Neural cell (in vitro differentiated cells): ENCODE measurements at regions not wholly inside any gene's neighbourhood (a gene's known extent, or its start where the extent isn't known, plus 50 kb on each side); places are given as distances from the start of the nearest gene placed in this dataset.

Experiments
- H2AFZ ChIP-seq: fragments of 200-600, 300-800 bp; sonication (generic), shearing (Covaris generic); 2 replicates; pipeline ENCODE4 v1.6.0; 2014; ENCODE audit warnings: low read depth, mild to moderate bottlenecking, antibody characterized with exemption, low read length, moderate library complexity
- H3F3A ChIP-seq: fragments of 200-600 bp; shearing (Covaris generic); 2 replicates; pipeline ENCODE4 v1.6.1; 2016; ENCODE audit warnings: mild to moderate bottlenecking, moderate library complexity, mixed read lengths, antibody characterized with exemption, low read length; ENCODE audit not compliant: insufficient read depth, poor library complexity, severe bottlenecking
- H3K27ac ChIP-seq: fragments of 200-600, 300-800 bp; sonication (generic), shearing (Covaris generic); 2 replicates; pipeline ENCODE4 v1.5.1; 2014; ENCODE audit warnings: mild to moderate bottlenecking, low read length, moderate library complexity
- H3K27me3 ChIP-seq: fragments of 300-800, 200-600 bp; sonication (generic), shearing (Covaris generic); 2 replicates; pipeline ENCODE4 v1.6.0; 2014; ENCODE audit warnings: mild to moderate bottlenecking, low read depth, low read length, moderate library complexity; ENCODE audit not compliant: insufficient read depth
- H3K36me3 ChIP-seq: fragments of 300-800, 200-600 bp; sonication (generic), shearing (Covaris generic); 2 replicates; pipeline ENCODE4 v1.5.1; 2014; ENCODE audit warnings: mild to moderate bottlenecking, antibody characterized with exemption, low read length, moderate library complexity; ENCODE audit not compliant: insufficient read depth
- H3K4me2 ChIP-seq: fragments of 300-800, 200-600 bp; sonication (generic), shearing (Covaris generic); 2 replicates; pipeline ENCODE4 v1.6.0; 2014; ENCODE audit warnings: mild to moderate bottlenecking, low read length
- H3K4me3 ChIP-seq: fragments of 300-800, 200-600 bp; sonication (generic), shearing (Covaris generic); 2 replicates; pipeline ENCODE4 v1.5.1; 2014; ENCODE audit warnings: mild to moderate bottlenecking, low read length, moderate library complexity
- H3K79me2 ChIP-seq: fragments of 200-600 bp; shearing (Covaris generic); replicated peaks from 2 replicates; pipeline ENCODE4 v1.6.0; 2014; ENCODE audit warnings: mild to moderate bottlenecking, low read length, moderate library complexity; ENCODE audit not compliant: insufficient read depth
- H3K9ac ChIP-seq: fragments of 300-800, 200-600 bp; sonication (generic), shearing (Covaris generic); 2 replicates; pipeline ENCODE4 v1.6.1; 2016; ENCODE audit warnings: mild to moderate bottlenecking, low read length, mixed read lengths
- H3K9me2 ChIP-seq: fragments of 200-600 bp; shearing (Covaris generic); 2 replicates; pipeline ENCODE4 v1.6.1; 2016; ENCODE audit warnings: mild to moderate bottlenecking, low read length, mixed read lengths; ENCODE audit not compliant: insufficient read depth
- H3K9me3 ChIP-seq: fragments of 200-600, 300-800 bp; sonication (generic), shearing (Covaris generic); 2 replicates; pipeline ENCODE4 v1.6.1; 2016; ENCODE audit warnings: mild to moderate bottlenecking, mixed run types, low read length, moderate library complexity, mixed read lengths
- H4K20me1 ChIP-seq: fragments of 200-600 bp; shearing (Covaris generic); 2 replicates; pipeline ENCODE4 v1.6.1; 2016; ENCODE audit warnings: mild to moderate bottlenecking, mixed run types; ENCODE audit not compliant: insufficient read depth
- CTCF ChIP-seq: fragments of 450-650 bp; IDR thresholded peaks from 2 replicates; pipeline ENCODE4 v1.5.1; 2014; ENCODE audit warnings: antibody characterized with exemption, mild to moderate bottlenecking, moderate library complexity; ENCODE audit not compliant: poor library complexity, severe bottlenecking
- EP300 ChIP-seq: fragments of 450-650 bp; conservative IDR thresholded peaks from 2 replicates; pipeline ENCODE4 v1.6.1; 2014; ENCODE audit warnings: antibody characterized with exemption, mild to moderate bottlenecking, moderate library complexity; ENCODE audit not compliant: poor library complexity, severe bottlenecking
- EZH2 ChIP-seq: fragments of 200-600, 300-800 bp; shearing (Covaris generic), sonication (generic); IDR thresholded peaks from 2 replicates; pipeline ENCODE4 v1.6.1; 2014; ENCODE audit warnings: antibody characterized with exemption, low read length, borderline replicate concordance, mild to moderate bottlenecking; ENCODE audit not compliant: insufficient read depth, poor library complexity, severe bottlenecking
- MXI1 ChIP-seq: fragments of 450-650 bp; conservative IDR thresholded peaks from 2 replicates; pipeline ENCODE4 v1.6.1; 2014; ENCODE audit warnings: antibody characterized with exemption, mild to moderate bottlenecking; ENCODE audit not compliant: poor library complexity, severe bottlenecking
- POLR2AphosphoS5 ChIP-seq: IDR thresholded peaks from 2 replicates; pipeline ENCODE4 v1.6.1; 2012
- RAD21 ChIP-seq: fragments of 450-650 bp; conservative IDR thresholded peaks from 2 replicates; pipeline ENCODE4 v1.6.1; 2014; ENCODE audit warnings: antibody characterized with exemption, mild to moderate bottlenecking, moderate library complexity
- REST ChIP-seq: IDR thresholded peaks from 2 replicates; pipeline ENCODE4 v1.6.1; 2012; ENCODE audit warnings: borderline replicate concordance
- SMC3 ChIP-seq: fragments of 450-650 bp; conservative IDR thresholded peaks from 2 replicates; pipeline ENCODE4 v1.6.1; 2014; ENCODE audit warnings: antibody characterized with exemption, mild to moderate bottlenecking, moderate library complexity; ENCODE audit not compliant: poor library complexity
- TAF1 ChIP-seq: IDR thresholded peaks from 2 replicates; pipeline ENCODE4 v1.6.1; 2012; ENCODE audit warnings: low read depth

- H2AFZ ChIP-seq: no peak overlapping the region
- no peak overlapping the region for H3K27ac ChIP-seq
- no peak overlapping the region for H3K9ac ChIP-seq
These were observed 96.7 kb upstream of the FAM20A start for GRCh38 chr17:68697850-68698361.

GRCh38 chr17:68695659-68696058 lies 94.5 kb upstream of the FAM20A start:
- Histone ChIP-seq H3K9ac (no peak overlapping the region), H3K9me2 (no peaks in the 10 kb centered on the region), H3K27me3 (no peaks in the 10 kb centered on the region), H3K36me3 (no peaks in the 10 kb centered on the region), H3K79me2 (no peaks in the 10 kb centered on the region), H2AFZ (no peak overlapping the region), H3K4me3 (no peak overlapping the region), H3K27ac (no peak overlapping the region), H3K9me3 (no peaks in the 10 kb centered on the region), H4K20me1 (no peaks in the 10 kb centered on the region), H3K4me2 (no peak overlapping the region), H3F3A (no peaks in the 10 kb centered on the region)
- TF ChIP-seq EZH2 (no peak), EP300 (no peak), MXI1 (no peak), SMC3 (no peak), TAF1 (no peak), REST (no peak), POLR2AphosphoS5 (no peak)

More at GRCh38 chr17:68697850-68698361, 96.7 kb upstream of the FAM20A start:
- Histone ChIP-seq H4K20me1 (no peaks in the 10 kb centered on the region), H3K4me3 (no peak overlapping the region), H3F3A (no peaks in the 10 kb centered on the region), H3K79me2 (no peaks in the 10 kb centered on the region), H3K36me3 (no peaks in the 10 kb centered on the region), H3K27me3 (no peaks in the 10 kb centered on the region), H3K9me3 (no peaks in the 10 kb centered on the region), H3K9me2 (no peaks in the 10 kb centered on the region), H3K4me2 (no peak overlapping the region)
- TF ChIP-seq SMC3 (no peak), POLR2AphosphoS5 (no peak), RAD21 (no peak), EZH2 (no peak), CTCF (no peak), EP300 (no peak), TAF1 (no peak), REST (no peak), MXI1 (no peak)
